ENCODE measurements at regions not wholly inside any gene's neighbourhood (a gene's known extent, or its start where the extent isn't known, plus 50 kb on each side); places are given as distances from the start of the nearest gene placed in this dataset.

DNA sequence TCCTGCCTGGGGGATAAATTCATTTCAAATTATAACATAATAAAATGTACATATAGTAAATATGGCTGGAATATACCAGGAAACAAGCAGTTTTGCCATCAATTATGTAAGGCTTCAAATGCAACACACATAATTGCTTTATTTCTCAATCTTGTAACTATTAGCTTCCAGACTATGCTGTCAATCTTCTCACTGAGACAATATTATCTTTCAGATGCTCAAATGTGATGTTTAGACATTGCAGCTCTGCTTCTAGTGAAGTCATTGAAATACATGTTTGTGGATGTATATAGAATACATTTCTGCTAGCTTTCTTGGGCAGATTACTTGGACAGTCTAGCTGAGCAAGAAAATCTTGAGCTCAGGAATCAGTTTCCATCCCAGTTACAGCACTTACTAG is 454.4 kb downstream of the TDRD3 start:
- H3K9me3 Mint-ChIP-seq (ENCODE audit: unreplicated experiment): peaks cover 8% of the 10 kb centered on the region
- H3K36me3 Mint-ChIP-seq (ENCODE audit: unreplicated experiment): no peaks in the 10 kb centered on the region
- no peaks in the 10 kb centered on the region for H3K4me1 Mint-ChIP-seq (ENCODE audit: unreplicated experiment)
- DNase-seq (ENCODE audit: extremely low spot score, unreplicated experiment): no peak
- TF ChIP-seq, protein P1, sequence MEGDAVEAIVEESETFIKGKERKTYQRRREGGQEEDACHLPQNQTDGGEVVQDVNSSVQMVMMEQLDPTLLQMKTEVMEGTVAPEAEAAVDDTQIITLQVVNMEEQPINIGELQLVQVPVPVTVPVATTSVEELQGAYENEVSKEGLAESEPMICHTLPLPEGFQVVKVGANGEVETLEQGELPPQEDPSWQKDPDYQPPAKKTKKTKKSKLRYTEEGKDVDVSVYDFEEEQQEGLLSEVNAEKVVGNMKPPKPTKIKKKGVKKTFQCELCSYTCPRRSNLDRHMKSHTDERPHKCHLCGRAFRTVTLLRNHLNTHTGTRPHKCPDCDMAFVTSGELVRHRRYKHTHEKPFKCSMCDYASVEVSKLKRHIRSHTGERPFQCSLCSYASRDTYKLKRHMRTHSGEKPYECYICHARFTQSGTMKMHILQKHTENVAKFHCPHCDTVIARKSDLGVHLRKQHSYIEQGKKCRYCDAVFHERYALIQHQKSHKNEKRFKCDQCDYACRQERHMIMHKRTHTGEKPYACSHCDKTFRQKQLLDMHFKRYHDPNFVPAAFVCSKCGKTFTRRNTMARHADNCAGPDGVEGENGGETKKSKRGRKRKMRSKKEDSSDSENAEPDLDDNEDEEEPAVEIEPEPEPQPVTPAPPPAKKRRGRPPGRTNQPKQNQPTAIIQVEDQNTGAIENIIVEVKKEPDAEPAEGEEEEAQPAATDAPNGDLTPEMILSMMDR (IDR thresholded peaks at IDR 0.05): no peak
- no peaks in the 10 kb centered on the region for H3K27me3 Mint-ChIP-seq (ENCODE audit: unreplicated experiment)
- no peak overlapping the region for H3K27ac Mint-ChIP-seq (ENCODE audit: unreplicated experiment)
- no peak overlapping the region for H3K4me3 Mint-ChIP-seq (ENCODE audit: unreplicated experiment)

DNA sequence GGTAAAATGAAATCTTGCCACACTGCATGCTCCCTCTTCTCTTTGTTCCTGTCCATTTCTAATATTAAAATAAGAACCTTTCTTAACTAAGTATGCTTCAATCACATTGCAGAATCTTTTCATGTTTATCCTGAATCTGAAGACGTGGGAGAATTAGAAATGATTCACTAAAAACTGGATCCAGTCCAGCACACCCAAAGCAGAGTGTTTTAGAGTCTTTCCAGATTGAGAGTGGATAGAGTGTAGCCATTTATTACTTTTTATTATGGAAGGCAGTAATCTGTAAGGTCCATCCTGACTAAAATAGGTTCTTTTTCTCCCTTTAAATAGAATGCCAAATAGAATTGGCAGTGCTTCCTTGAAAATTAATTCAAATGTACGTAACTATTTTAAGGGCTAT is 453.5 kb downstream of the TDRD3 start:
- H3K4me1 Mint-ChIP-seq (ENCODE audit: unreplicated experiment): no peaks in the 10 kb centered on the region
- H3K27me3 Mint-ChIP-seq (ENCODE audit: unreplicated experiment): no peaks in the 10 kb centered on the region
- no peak overlapping the region for H3K27ac Mint-ChIP-seq (ENCODE audit: unreplicated experiment)
- H3K4me3 Mint-ChIP-seq (ENCODE audit: unreplicated experiment): no peak overlapping the region
- DNase-seq (ENCODE audit: extremely low spot score, unreplicated experiment): no peak
- peaks cover 8% of the 10 kb centered on the region for H3K9me3 Mint-ChIP-seq (ENCODE audit: unreplicated experiment)
- TF ChIP-seq, protein P1 (IDR thresholded peaks at IDR 0.05): no peak
- no peaks in the 10 kb centered on the region for H3K36me3 Mint-ChIP-seq (ENCODE audit: unreplicated experiment)

DNA sequence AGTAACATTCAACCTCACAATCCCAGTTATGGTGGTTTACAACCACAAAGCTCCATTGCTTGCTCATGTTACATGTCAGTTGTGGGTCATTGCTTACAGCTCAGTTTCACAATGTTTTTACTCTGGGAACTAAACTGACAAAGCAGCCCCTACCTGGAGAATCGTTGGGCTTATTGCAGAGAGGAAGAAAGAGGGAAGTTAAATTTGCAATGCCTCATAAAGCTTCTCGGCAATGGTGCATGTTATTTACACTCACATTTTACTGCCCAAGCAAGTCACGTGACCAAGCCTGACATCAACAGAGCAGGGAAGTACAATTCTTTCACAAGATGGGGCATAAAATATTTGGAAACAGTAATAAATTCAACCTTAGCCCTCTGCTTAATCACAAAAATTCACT is 441.6 kb downstream of the TDRD3 start:
- no peaks in the 10 kb centered on the region for H3K4me1 Mint-ChIP-seq (ENCODE audit: unreplicated experiment)
- TF ChIP-seq, protein P1 (IDR thresholded peaks at IDR 0.05): no peak
- no peak overlapping the region for H3K4me3 Mint-ChIP-seq (ENCODE audit: unreplicated experiment)
- no peak overlapping the region for H3K27ac Mint-ChIP-seq (ENCODE audit: unreplicated experiment)
- DNase-seq (ENCODE audit: extremely low spot score, unreplicated experiment): no peak
- no peaks in the 10 kb centered on the region for H3K27me3 Mint-ChIP-seq (ENCODE audit: unreplicated experiment)
- no peaks in the 10 kb centered on the region for H3K36me3 Mint-ChIP-seq (ENCODE audit: unreplicated experiment)
- H3K9me3 Mint-ChIP-seq (ENCODE audit: unreplicated experiment): peaks cover 7% of the 10 kb centered on the region

DNA sequence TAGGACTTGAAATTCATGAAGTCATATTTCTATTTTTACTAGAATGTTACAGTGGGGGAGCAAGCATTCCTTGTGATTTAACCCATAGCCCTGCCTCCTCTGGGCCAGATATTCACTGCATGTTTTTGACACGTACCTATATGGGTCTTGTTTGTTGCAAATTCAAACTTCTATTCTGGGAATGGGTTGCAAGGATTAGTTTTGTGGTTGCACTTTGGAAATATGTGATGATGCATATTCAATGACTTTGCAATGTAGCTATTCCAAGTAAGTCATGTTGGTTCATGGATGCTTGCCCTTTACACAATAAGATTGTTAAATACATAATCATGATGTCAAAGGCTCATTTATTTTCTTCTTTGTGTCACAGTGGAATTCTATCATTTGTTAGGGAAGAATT is 440.8 kb downstream of the TDRD3 start:
- no peak overlapping the region for H3K27ac Mint-ChIP-seq (ENCODE audit: unreplicated experiment)
- no peaks in the 10 kb centered on the region for H3K4me1 Mint-ChIP-seq (ENCODE audit: unreplicated experiment)
- H3K9me3 Mint-ChIP-seq (ENCODE audit: unreplicated experiment): peaks cover 12% of the 10 kb centered on the region
- no peaks in the 10 kb centered on the region for H3K36me3 Mint-ChIP-seq (ENCODE audit: unreplicated experiment)
- no peak for DNase-seq (ENCODE audit: extremely low spot score, unreplicated experiment)
- no peak overlapping the region for H3K4me3 Mint-ChIP-seq (ENCODE audit: unreplicated experiment)
- no peaks in the 10 kb centered on the region for H3K27me3 Mint-ChIP-seq (ENCODE audit: unreplicated experiment)
- TF ChIP-seq, protein P1 (IDR thresholded peaks at IDR 0.05): no peak

DNA sequence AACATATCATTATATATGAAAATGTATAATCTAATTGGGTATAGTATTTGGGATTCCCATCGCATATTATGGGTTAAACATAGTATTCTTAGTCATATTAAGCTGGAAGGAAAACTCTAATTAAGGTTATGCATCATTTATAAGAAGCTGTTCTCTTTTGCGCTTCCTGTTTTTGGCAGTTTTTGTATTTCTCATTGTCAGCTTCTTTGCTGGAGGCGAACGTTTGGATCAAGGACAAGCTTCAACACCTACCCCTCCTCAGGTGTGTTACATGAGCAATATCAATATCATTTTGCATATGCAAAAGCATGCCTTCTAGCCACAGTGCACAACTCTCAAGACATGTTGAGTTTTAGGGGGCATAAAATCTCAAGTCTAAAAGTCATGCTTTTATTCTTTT is 439.8 kb downstream of the TDRD3 start:
- TF ChIP-seq, protein P1 (IDR thresholded peaks at IDR 0.05): no peak
- Mint-ChIP-seq H3K36me3 (ENCODE audit: unreplicated experiment) (no peaks in the 10 kb centered on the region), H3K4me3 (ENCODE audit: unreplicated experiment) (no peak overlapping the region), H3K27me3 (ENCODE audit: unreplicated experiment) (no peaks in the 10 kb centered on the region), H3K27ac (ENCODE audit: unreplicated experiment) (no peak overlapping the region), H3K9me3 (ENCODE audit: unreplicated experiment) (peaks cover 12% of the 10 kb centered on the region), H3K4me1 (ENCODE audit: unreplicated experiment) (no peaks in the 10 kb centered on the region)
- DNase-seq (ENCODE audit: extremely low spot score, unreplicated experiment): no peak

Measured in osteocyte (in vitro differentiated cells).